ENCODE measurements at regions not wholly inside any gene's neighbourhood (a gene's known extent, or its start where the extent isn't known, plus 50 kb on each side); places are given as distances from the start of the nearest gene placed in this dataset.

DNA sequence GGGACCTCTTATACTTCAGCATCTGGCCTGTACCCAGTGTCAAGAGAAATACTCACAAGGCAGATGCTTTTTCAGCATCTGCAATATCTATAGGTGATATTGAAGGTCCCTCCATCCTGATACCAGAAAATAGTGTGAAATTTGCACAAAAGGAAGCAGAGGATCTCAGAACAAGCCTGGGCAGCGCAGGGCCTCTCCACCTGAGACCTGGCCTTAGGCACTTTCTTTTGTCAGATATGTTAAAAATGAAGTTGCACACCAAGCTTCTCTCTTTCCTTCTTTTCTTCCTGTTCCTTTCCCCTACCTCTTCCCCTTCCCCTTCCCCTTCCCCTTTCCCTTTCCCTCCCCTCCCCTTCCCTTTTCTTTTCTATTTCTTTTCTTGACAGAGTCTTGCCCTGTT lies 62.2 kb downstream of the ARHGEF18 start:
- no peaks in the 10 kb centered on the region for H3K4me1 ChIP-seq (ENCODE audit: insufficient read depth, low read length, poor library complexity, severe bottlenecking)
- no peak overlapping the region for H3K4me3 ChIP-seq (ENCODE audit: low read depth, low read length, poor library complexity, severe bottlenecking)
- intact Hi-C loops (cut with micrococcal nuclease; ENCODE audit: unreplicated experiment), result no loop called here
- H3K27me3 ChIP-seq (replicated peaks; ENCODE audit: insufficient read depth, low read depth, low read length, poor library complexity), result no peaks in the 10 kb centered on the region
- POLR2A ChIA-PET (ENCODE audit: low non-redundant PET), result no interaction called here
- no TSS peak for BruUV-seq (replicated peaks)
- TF ChIP-seq EZH2 (IDR thresholded peaks at IDR 0.05; ENCODE audit: borderline replicate concordance, low read depth, low read length, poor library complexity, severe bottlenecking), result no peak
- no peak for TF ChIP-seq CTCF (conservative IDR thresholded peaks at IDR 0.05; ENCODE audit: low read depth, low read length)
- H3K36me3 ChIP-seq (ENCODE audit: insufficient read depth, low read length, poor library complexity, severe bottlenecking), result no peaks in the 10 kb centered on the region
- DNase-seq (ENCODE audit: low spot score), result no peak
- H3K9me3 ChIP-seq (ENCODE audit: low read depth, low read length, poor library complexity, severe bottlenecking), result no peaks in the 10 kb centered on the region
- no peak overlapping the region for H3K27ac ChIP-seq (ENCODE audit: low read depth, low read length, poor library complexity, severe bottlenecking)
- CTCF ChIA-PET, result no interaction called here

GRCh38 chr19:7413629-7414028 lies 64.9 kb downstream of the ARHGEF18 start:
- POLR2A ChIA-PET (ENCODE audit: low non-redundant PET), result no interaction called here
- DNase-seq (ENCODE audit: low spot score), result no peak
- CTCF ChIA-PET, result no interaction called here
- Histone ChIP-seq H3K9me3 (ENCODE audit: low read depth, low read length, poor library complexity, severe bottlenecking) (no peaks in the 10 kb centered on the region), H3K27ac (ENCODE audit: low read depth, low read length, poor library complexity, severe bottlenecking) (no peak overlapping the region), H3K27me3 (replicated peaks; ENCODE audit: insufficient read depth, low read depth, low read length, poor library complexity) (no peaks in the 10 kb centered on the region), H3K36me3 (ENCODE audit: insufficient read depth, low read length, poor library complexity, severe bottlenecking) (no peaks in the 10 kb centered on the region), H3K4me1 (ENCODE audit: insufficient read depth, low read length, poor library complexity, severe bottlenecking) (no peaks in the 10 kb centered on the region), H3K4me3 (ENCODE audit: low read depth, low read length, poor library complexity, severe bottlenecking) (no peak overlapping the region)
- intact Hi-C loops (cut with micrococcal nuclease; ENCODE audit: unreplicated experiment), result no loop called here
- TF ChIP-seq CTCF (conservative IDR thresholded peaks at IDR 0.05; ENCODE audit: low read depth, low read length) (no peak), EZH2 (IDR thresholded peaks at IDR 0.05; ENCODE audit: borderline replicate concordance, low read depth, low read length, poor library complexity, severe bottlenecking) (no peak)
- BruUV-seq (replicated peaks), result no TSS peak

DNA sequence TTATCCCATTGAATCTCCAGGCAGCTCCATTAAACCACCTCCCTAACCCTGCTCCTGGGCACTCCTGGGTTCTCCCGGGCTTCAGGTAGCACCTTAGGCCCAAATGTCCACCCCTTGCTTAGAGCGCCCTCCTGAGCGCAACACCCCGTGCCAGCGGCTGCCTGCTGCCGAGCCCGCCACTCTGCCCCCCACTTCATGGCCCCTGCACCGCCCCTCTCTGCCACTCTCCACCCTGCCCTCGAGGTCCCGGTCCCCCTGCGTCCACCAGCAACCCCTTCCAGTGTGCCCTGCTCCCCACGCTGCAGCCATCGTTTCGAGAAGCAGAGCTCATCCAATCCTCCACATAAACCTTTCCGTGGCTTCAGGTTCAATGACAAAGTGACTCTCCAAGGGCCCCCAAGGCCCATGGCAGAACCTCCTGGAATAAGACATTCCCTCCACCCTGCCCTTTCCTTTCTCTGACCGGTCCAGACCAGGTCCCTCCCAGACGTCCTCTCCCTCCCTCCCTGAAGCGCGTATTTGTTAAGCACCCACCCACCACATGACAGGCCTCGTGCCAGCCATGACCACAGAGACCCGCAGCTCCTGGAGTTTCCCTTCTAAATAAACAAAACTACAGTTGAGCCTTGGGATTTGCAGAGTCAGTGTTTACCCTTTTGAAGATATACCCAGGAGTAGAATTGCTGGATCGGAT lies 66.6 kb downstream of the ARHGEF18 start:
- no peak for DNase-seq (ENCODE audit: low spot score)
- intact Hi-C loops (cut with micrococcal nuclease; ENCODE audit: unreplicated experiment), result no loop called here
- ChIA-PET CTCF (no interaction called here), POLR2A (ENCODE audit: low non-redundant PET) (no interaction called here)
- no peak overlapping the region for H3K4me3 ChIP-seq (ENCODE audit: low read depth, low read length, poor library complexity, severe bottlenecking)
- H3K27me3 ChIP-seq (replicated peaks; ENCODE audit: insufficient read depth, low read depth, low read length, poor library complexity), result no peaks in the 10 kb centered on the region
- no peak overlapping the region for H3K27ac ChIP-seq (ENCODE audit: low read depth, low read length, poor library complexity, severe bottlenecking)
- H3K4me1 ChIP-seq (ENCODE audit: insufficient read depth, low read length, poor library complexity, severe bottlenecking), result no peaks in the 10 kb centered on the region
- no peaks in the 10 kb centered on the region for H3K36me3 ChIP-seq (ENCODE audit: insufficient read depth, low read length, poor library complexity, severe bottlenecking)
- no TSS peak for BruUV-seq (replicated peaks)
- H3K9me3 ChIP-seq (ENCODE audit: low read depth, low read length, poor library complexity, severe bottlenecking), result no peaks in the 10 kb centered on the region
- TF ChIP-seq EZH2 (IDR thresholded peaks at IDR 0.05; ENCODE audit: borderline replicate concordance, low read depth, low read length, poor library complexity, severe bottlenecking) (no peak), CTCF (conservative IDR thresholded peaks at IDR 0.05; ENCODE audit: low read depth, low read length) (no peak)

Measured in A673 (cell line).